ENCODE measurements at regions not wholly inside any gene's neighbourhood (a gene's known extent, or its start where the extent isn't known, plus 50 kb on each side); places are given as distances from the start of the nearest gene placed in this dataset.

DNA sequence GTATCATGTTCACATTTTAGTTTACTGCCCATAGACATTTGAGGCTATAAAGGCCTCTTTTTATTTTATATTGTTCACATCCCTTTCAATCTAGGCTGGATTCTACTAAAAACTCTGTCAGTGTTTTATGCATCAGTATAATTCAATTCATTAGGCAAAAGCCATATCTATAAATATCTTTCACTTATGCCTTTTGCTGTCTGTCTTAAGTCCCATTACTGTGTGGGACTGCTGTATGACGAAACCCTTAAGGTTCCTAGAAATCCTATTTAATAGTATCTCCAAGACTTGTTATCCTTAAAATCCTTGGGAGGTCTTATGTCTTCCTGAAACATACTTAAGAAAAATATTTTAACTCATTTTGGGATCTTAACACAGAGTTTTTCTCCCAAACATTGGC, 139.2 kb downstream of the HGF start (continued):
- TF ChIP-seq HDAC2 (IDR thresholded peaks at IDR 0.05; ENCODE audit: borderline replicate concordance in 1 of 2, low read depth in 2 of 2, low read length in 2 of 2) = no peak
- TF ChIP-seq EZH2 (IDR thresholded peaks at IDR 0.05; ENCODE audit: low read depth, low read length, severe bottlenecking) = no peak
- TF ChIP-seq BACH1 (IDR thresholded peaks at IDR 0.05; ENCODE audit: low read length) = no peak
